RWPE1 (cell line): ENCODE measurements at regions not wholly inside any gene's neighbourhood (a gene's known extent, or its start where the extent isn't known, plus 50 kb on each side); places are given as distances from the start of the nearest gene placed in this dataset.

ENCODE experiments used
- CTCF ChIA-PET: fragments of 350-600 bp; sonication (Branson Sonifier 250); formaldehyde crosslinking; extraction: SDS; loops from one replicate; lab custom pipeline; 2021; lab: Yijun Ruan, JAX
- POLR2A ChIA-PET: fragments of 400-600 bp; formaldehyde crosslinking; extraction: SDS; loops from one replicate; lab custom pipeline; 2020; ENCODE audit warnings: antibody characterized with exemption; ENCODE audit not compliant: low non-redundant PET; lab: Yijun Ruan, JAX
- DNase-seq: peaks from one replicate; pipeline ENCODE4 v3.0.0; 2012; ENCODE audit warnings: low spot score
- H3K27ac ChIP-seq: fragments of 450-650 bp; 2 replicates; pipeline ENCODE4 v1.5.1; 2017
- CTCF ChIP-seq: fragments of 450-650 bp; conservative IDR thresholded peaks from 2 replicates; pipeline ENCODE4 v1.5.1; 2017; ENCODE audit warnings: low read depth, mild to moderate bottlenecking

GRCh38 chr2:55743583-55743982, 49.9 kb upstream of the PNPT1 start:
- CTCF ChIA-PET: interaction anchor here (0.6 kb wide), 1 partner anchor 28 kb away, joined by 3 read pairs; no protein-coding TSS in a partner anchor

More at GRCh38 chr2:55743583-55743982, 49.9 kb upstream of the PNPT1 start:
- TF ChIP-seq CTCF: no peak
- no peak overlapping the region for H3K27ac ChIP-seq
- DNase-seq: no peak
- POLR2A ChIA-PET: no interaction called here
